H9 (cell line): ENCODE measurements at regions not wholly inside any gene's neighbourhood (a gene's known extent, or its start where the extent isn't known, plus 50 kb on each side); places are given as distances from the start of the nearest gene placed in this dataset.

Experiments used
- DNase-seq: peaks from one replicate; pipeline ENCODE4 v3.0.0-alpha.2; 2017
- H2AFZ ChIP-seq: one replicate; pipeline ENCODE4 v1.6.1; 2013; ENCODE audit warnings: mild to moderate bottlenecking, low read length, control low read depth, moderate library complexity
- H2AK5ac ChIP-seq: 2 replicates; pipeline ENCODE4 v1.6.1; 2013; ENCODE audit warnings: low read length, control low read depth, mixed read lengths; ENCODE audit not compliant: insufficient read length
- H2BK120ac ChIP-seq: one replicate; pipeline ENCODE4 v1.6.1; 2013; ENCODE audit warnings: low read depth, mild to moderate bottlenecking, low read length, control low read depth, inconsistent platforms; ENCODE audit not compliant: poor library complexity, severe bottlenecking
- H2BK12ac ChIP-seq: 2 replicates; pipeline ENCODE4 v1.6.1; 2013; ENCODE audit warnings: low read length, control low read depth, mixed read lengths, low read depth; ENCODE audit not compliant: insufficient read length
- H2BK15ac ChIP-seq: 2 replicates; pipeline ENCODE4 v1.6.1; 2013; ENCODE audit warnings: low read depth, low read length, control low read depth
- H2BK20ac ChIP-seq: one replicate; pipeline ENCODE4 v1.6.1; 2013; ENCODE audit warnings: low read depth, mild to moderate bottlenecking, low read length, control low read depth, inconsistent platforms; ENCODE audit not compliant: poor library complexity, severe bottlenecking
- H2BK5ac ChIP-seq: 2 replicates; pipeline ENCODE4 v1.6.1; 2013; ENCODE audit warnings: low read length, control low read depth, mixed read lengths; ENCODE audit not compliant: insufficient read length
- H3K14ac ChIP-seq: 2 replicates; pipeline ENCODE4 v1.6.1; 2013; ENCODE audit warnings: low read length, control low read depth; ENCODE audit not compliant: insufficient read depth
- H3K18ac ChIP-seq: 2 replicates; pipeline ENCODE4 v1.6.1; 2013; ENCODE audit warnings: low read depth, mild to moderate bottlenecking, mixed read lengths, low read length, control low read depth; ENCODE audit not compliant: insufficient read length
- H3K23ac ChIP-seq: 2 replicates; pipeline ENCODE4 v1.6.1; 2013; ENCODE audit warnings: low read length, control low read depth, mixed read lengths, low read depth; ENCODE audit not compliant: insufficient read length
- H3K23me2 ChIP-seq: 2 replicates; pipeline ENCODE4 v1.6.1; 2013; ENCODE audit warnings: low read depth, mild to moderate bottlenecking, mixed read lengths, low read length, control low read depth; ENCODE audit not compliant: insufficient read length, poor library complexity, severe bottlenecking
- H3K27ac ChIP-seq: 2 replicates; pipeline ENCODE4 v1.5.1; 2013; ENCODE audit warnings: low read length, control low read depth, mixed read lengths, low read depth; ENCODE audit not compliant: insufficient read length
- H3K27me3 ChIP-seq: 2 replicates; pipeline ENCODE4 v1.6.1; 2013; ENCODE audit warnings: low read length, control low read depth, inconsistent platforms; ENCODE audit not compliant: insufficient read depth
- H3K4ac ChIP-seq: 2 replicates; pipeline ENCODE4 v1.6.1; 2013; ENCODE audit warnings: low read depth, mild to moderate bottlenecking, control low read depth, inconsistent platforms, low read length, moderate library complexity
- H3K4me1 ChIP-seq: 2 replicates; pipeline ENCODE4 v1.6.1; 2013; ENCODE audit warnings: low read length, control low read depth, inconsistent platforms; ENCODE audit not compliant: insufficient read depth
- H3K4me2 ChIP-seq: 2 replicates; pipeline ENCODE4 v1.6.1; 2013; ENCODE audit warnings: low read length, control low read depth, mixed read lengths; ENCODE audit not compliant: insufficient read length, insufficient read depth
- H3K56ac ChIP-seq: 2 replicates; pipeline ENCODE4 v1.6.1; 2013; ENCODE audit warnings: low read depth, mild to moderate bottlenecking, mixed read lengths, low read length, control low read depth; ENCODE audit not compliant: insufficient read length
- H3K79me1 ChIP-seq: 2 replicates; pipeline ENCODE4 v1.6.1; 2013; ENCODE audit warnings: low read depth, mild to moderate bottlenecking, moderate library complexity, low read length, control low read depth, inconsistent platforms; ENCODE audit not compliant: insufficient read depth, poor library complexity, severe bottlenecking
- H3K79me2 ChIP-seq: 2 replicates; pipeline ENCODE4 v1.6.1; 2013; ENCODE audit warnings: low read length, control low read depth, inconsistent platforms; ENCODE audit not compliant: insufficient read depth
- H3K9ac ChIP-seq: 2 replicates; pipeline ENCODE4 v1.6.1; 2013; ENCODE audit warnings: low read length, control low read depth, mixed read lengths; ENCODE audit not compliant: insufficient read length; ENCODE audit errors: extremely low read depth
- H3K9me3 ChIP-seq: one replicate; pipeline ENCODE4 v1.6.1; 2013; ENCODE audit warnings: low read depth, low read length, inconsistent platforms; ENCODE audit not compliant: control insufficient read depth
- H3T11ph ChIP-seq: one replicate; pipeline ENCODE4 v1.6.1; 2013; ENCODE audit warnings: mild to moderate bottlenecking, low read length, control low read depth, inconsistent platforms
- H4K20me1 ChIP-seq: one replicate; pipeline ENCODE4 v1.6.1; 2013; ENCODE audit not compliant: control insufficient read depth, insufficient read length, insufficient read depth
- H4K5ac ChIP-seq: 2 replicates; pipeline ENCODE4 v1.6.1; 2013; ENCODE audit warnings: low read depth, mild to moderate bottlenecking, mixed read lengths, low read length, control low read depth; ENCODE audit not compliant: insufficient read length
- H4K8ac ChIP-seq: replicated peaks from 2 replicates; pipeline ENCODE4 v1.6.1; 2013; ENCODE audit warnings: low read length, control low read depth, mixed read lengths, low read depth; ENCODE audit not compliant: insufficient read length
- H4K91ac ChIP-seq: 2 replicates; pipeline ENCODE4 v1.6.1; 2013; ENCODE audit warnings: low read depth, mild to moderate bottlenecking, moderate library complexity, mixed read lengths, low read length, control low read depth; ENCODE audit not compliant: insufficient read length
- H3K27ac Mint-ChIP-seq, 3 experiments: 2 replicates in 2 of 3; 3 replicates in 1 of 3; pipeline ENCODE4 v1.8.0; 2020 to 2021; ENCODE audit warnings: mixed read lengths in 3 of 3, mild to moderate bottlenecking in 1 of 3, moderate library complexity in 1 of 3
- H3K27me3 Mint-ChIP-seq: 2 replicates; pipeline ENCODE4 v1.8.0; 2021; ENCODE audit warnings: low read depth, mild to moderate bottlenecking, moderate library complexity, mixed read lengths
- H3K36me3 Mint-ChIP-seq, 3 experiments: 2 replicates in 2 of 3; 3 replicates in 1 of 3; pipeline ENCODE4 v1.8.0; 2020 to 2021; ENCODE audit warnings: low read depth in 3 of 3, mixed read lengths in 3 of 3; ENCODE audit not compliant: insufficient read depth in 1 of 3
- H3K4me1 Mint-ChIP-seq, 2 experiments: 2 replicates each; pipeline ENCODE4 v1.8.0; 2020; ENCODE audit warnings: mixed read lengths in 2 of 2
- H3K4me3 Mint-ChIP-seq, 2 experiments: 2 replicates in 1 of 2; 3 replicates in 1 of 2; pipeline ENCODE4 v1.8.0; 2020 to 2021; ENCODE audit warnings: mild to moderate bottlenecking in 2 of 2, mixed read lengths in 2 of 2, moderate library complexity in 1 of 2
- H3K9me3 Mint-ChIP-seq, 2 experiments: 2 replicates in 1 of 2; 3 replicates in 1 of 2; pipeline ENCODE4 v1.8.0; 2020; ENCODE audit warnings: mild to moderate bottlenecking in 2 of 2, mixed read lengths in 2 of 2, moderate library complexity in 1 of 2
- CTCF ChIP-seq: fragments of 200-600 bp; sonication (generic); conservative IDR thresholded peaks from 3 replicates; pipeline ENCODE4 v1.8.0; 2021; ENCODE audit warnings: antibody characterized with exemption, mild to moderate bottlenecking
- WGBS: extraction: QIAGEN DNeasy Blood & Tissue Kit; methylation state at CpG from one replicate; pipeline ENCODE4 v1.1.7; 2013; ENCODE audit warnings: missing lambda C conversion rate, low lambda C conversion rate, mixed read lengths; ENCODE audit not compliant: insufficient read length; ENCODE audit errors: extremely low coverage; 5-methylcytosine and 5-hydroxymethylcytosine counted together

- no peak for DNase-seq
- no peak overlapping the region for H3K4me3 Mint-ChIP-seq
- no peak overlapping the region for H3K56ac ChIP-seq
- no peak overlapping the region for H3K18ac ChIP-seq
- TF ChIP-seq CTCF: no peak
- no peaks in the 10 kb centered on the region for H4K20me1 ChIP-seq
- no peaks in the 10 kb centered on the region for H3K23me2 ChIP-seq
- H3K9ac ChIP-seq: no peak overlapping the region
- no peaks in the 10 kb centered on the region for H3K79me1 ChIP-seq
- no peak overlapping the region for H2BK5ac ChIP-seq
- no peak overlapping the region for H2BK120ac ChIP-seq
- H2BK12ac ChIP-seq: no peak overlapping the region
- H3K9me3 ChIP-seq: no peaks in the 10 kb centered on the region
- H3K14ac ChIP-seq: no peak overlapping the region
- H3K4ac ChIP-seq: no peak overlapping the region
- no peaks in the 10 kb centered on the region for H3K9me3 Mint-ChIP-seq
- H3K36me3 Mint-ChIP-seq: no peaks in the 10 kb centered on the region
- H3K27me3 ChIP-seq: 0 out of 2 replicates have a peak, but pooled peaks cover 2% of the 10 kb centered on the region
- no peak overlapping the region for H2AK5ac ChIP-seq
- H3K27me3 Mint-ChIP-seq: no peaks in the 10 kb centered on the region
- no peak overlapping the region for H3K27ac ChIP-seq
- H2BK15ac ChIP-seq: no peak overlapping the region
- H3K4me1 Mint-ChIP-seq: no peaks in the 10 kb centered on the region
- no peak overlapping the region for H3K27ac Mint-ChIP-seq
- H3K23ac ChIP-seq: no peak overlapping the region
- no peak overlapping the region for H3T11ph ChIP-seq
- no peak overlapping the region for H2BK20ac ChIP-seq
- no peak overlapping the region for H3K4me2 ChIP-seq
- no peaks in the 10 kb centered on the region for H3K79me2 ChIP-seq
- no peak overlapping the region for H4K5ac ChIP-seq
- no peak overlapping the region for H4K91ac ChIP-seq
- H3K4me1 ChIP-seq: no peaks in the 10 kb centered on the region
- WGBS: 100% methylated on average over 1 of the region's 2 CpGs
- no peak overlapping the region for H4K8ac ChIP-seq
- no peak overlapping the region for H2AFZ ChIP-seq
These were observed 261.4 kb upstream of the HABP2 start for GRCh38 chr10:113291413-113291812.
